Daoy (cell line): ENCODE measurements at regions not wholly inside any gene's neighbourhood (a gene's known extent, or its start where the extent isn't known, plus 50 kb on each side); places are given as distances from the start of the nearest gene placed in this dataset.

ENCODE experiments used
- DNase-seq: peaks from one replicate; pipeline ENCODE4 v3.0.0-alpha.2; 2015; ENCODE audit warnings: low read depth

DNA sequence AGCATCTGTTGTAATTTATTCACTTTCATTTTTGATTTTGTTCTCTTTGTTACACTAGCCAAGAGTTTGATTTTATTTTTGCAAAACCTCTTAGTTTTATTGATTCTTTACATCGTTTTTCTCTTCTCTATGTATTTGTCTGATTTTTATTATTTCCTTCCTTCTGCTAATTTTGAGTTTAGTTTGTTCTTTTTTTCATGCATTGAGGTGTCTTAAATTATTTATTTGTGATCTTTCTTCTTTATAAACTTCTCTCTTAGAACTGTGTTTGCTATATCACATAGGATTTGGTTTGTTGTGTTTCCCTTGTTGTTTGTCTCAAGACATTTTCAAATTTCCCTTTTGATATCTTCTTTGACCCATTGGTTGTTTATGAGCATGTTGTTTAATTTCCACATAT, 51.7 kb upstream of the NFKBIA start:
- no peak for DNase-seq

DNA sequence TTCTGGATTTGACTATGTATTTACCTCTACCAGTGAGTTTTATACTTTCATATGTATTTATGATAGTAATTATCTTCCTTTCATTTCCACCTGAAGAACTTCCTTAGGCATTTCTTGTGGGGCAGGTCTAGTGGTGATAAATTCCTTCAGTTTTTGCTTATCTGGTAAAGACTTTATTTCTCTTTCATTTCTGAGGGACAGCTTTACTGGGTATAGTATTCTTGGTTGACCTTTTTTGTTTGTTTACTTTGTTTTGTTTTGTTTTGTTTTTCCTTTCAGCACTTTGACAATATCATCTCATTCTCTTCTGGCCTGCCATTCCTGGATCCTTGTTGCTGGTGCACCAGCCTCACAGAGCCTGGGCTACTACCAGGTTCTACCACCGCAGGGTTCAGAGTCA, 53.9 kb upstream of the NFKBIA start:
- no peak for DNase-seq

DNA sequence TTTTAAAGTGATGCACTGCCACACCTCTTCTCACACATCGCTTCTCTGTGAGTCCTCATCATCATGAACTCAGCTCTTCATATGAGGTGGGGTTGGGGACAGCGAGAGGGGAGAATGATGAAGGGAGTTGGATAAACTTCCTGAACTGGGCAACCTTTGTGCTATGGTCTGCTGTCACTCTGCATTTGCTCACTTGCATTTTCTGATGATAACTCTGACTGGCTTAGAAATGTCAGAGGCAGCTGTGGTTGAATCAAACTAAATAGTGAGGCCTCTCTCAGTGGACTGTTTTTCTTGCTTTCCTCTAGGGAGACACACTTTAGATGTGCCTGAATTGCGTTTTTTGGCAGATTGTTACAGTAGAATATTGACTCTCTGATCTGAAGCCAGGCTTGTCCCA, 55.2 kb upstream of the NFKBIA start:
- no peak for DNase-seq

DNA sequence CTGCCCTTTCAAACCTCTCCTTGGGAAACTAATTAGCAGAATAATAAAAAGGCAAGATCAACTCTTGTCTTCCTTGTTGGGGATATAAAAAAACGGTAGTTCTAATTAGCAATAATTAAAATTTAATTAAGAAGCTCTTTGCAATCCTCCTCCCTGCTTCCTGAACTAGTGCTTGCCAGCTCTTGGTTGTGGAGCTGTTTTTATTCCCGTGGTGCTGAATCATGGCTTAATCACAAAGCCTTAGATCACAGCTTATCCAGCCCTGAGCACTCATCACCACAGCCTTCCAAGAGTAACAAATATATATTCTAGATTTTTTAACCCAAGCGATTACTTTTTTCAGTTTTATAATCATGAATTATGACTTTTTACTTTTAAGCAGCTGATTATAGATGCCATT, 63.2 kb upstream of the INSM2 start:
- peak; percentile 17 for DNase-seq

DNA sequence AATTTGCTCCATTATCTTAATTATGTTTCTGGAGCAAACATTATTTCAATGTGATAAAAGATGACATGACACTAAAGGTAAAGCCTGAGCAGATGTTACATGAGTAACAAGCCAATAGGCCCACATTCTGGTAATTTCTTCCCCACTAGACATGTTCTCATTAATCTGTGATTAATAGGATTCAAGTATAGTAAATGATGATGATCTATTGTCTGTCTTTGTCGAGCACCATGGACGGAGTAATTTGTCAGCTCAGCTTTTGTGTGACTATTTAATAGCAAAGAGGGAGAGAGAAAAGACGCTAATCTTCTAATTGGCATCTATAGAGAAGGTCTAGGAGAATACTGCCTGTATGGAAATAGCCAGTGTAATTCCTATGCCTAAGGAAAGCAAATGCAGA, 62.2 kb upstream of the INSM2 start:
- no peak for DNase-seq

DNA sequence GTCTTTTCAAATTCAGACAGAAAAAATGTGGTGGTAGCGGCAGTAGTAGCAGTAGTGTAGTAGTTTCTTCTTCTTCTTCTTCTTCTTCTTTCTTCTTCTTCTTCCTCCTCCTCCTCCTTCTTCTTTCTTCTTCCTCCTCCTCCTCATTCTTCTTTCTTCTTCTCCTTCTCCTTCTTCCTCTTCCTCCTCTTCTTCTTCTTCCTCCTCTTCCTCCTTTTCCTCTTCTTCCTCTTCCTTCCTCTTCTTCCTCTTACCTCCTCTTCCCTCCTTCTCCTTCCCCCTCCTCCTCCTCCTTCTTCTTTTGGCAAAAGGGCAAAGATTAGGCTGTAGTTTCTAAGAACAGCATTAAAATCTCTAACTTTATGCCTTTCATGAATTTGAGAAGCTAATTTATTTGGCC, 59.6 kb upstream of the INSM2 start:
- DNase-seq, result no peak

DNA sequence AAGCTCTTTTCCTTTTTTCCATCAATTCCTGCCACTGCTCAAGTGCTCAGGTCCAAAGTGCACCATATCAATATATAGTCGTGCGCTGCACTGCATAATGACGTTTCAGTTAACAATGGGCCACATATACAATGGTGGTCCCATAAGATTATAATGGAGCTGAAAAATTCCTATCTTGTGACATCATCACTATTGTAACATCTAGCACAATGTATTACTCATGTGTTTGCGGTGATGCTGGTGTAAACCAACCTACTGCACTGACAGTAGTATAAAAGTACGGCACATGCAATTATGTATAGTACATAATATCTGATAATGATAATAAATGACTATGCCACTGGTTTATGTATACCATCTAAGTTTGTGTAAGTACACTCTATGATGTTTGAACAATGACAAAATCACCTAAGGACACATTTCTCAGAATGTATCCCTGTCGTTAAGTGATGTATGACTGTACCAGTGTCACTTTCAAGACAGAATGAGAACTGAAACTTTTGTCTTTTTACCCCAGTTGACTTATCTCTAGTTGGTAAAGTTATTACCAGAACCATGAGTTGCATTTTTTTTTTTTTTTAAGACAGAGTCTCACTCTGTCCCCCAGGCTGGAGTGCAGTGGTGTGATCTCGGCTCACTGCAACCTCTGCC, 53.7 kb upstream of the INSM2 start:
- peak; percentile 45 for DNase-seq

DNA sequence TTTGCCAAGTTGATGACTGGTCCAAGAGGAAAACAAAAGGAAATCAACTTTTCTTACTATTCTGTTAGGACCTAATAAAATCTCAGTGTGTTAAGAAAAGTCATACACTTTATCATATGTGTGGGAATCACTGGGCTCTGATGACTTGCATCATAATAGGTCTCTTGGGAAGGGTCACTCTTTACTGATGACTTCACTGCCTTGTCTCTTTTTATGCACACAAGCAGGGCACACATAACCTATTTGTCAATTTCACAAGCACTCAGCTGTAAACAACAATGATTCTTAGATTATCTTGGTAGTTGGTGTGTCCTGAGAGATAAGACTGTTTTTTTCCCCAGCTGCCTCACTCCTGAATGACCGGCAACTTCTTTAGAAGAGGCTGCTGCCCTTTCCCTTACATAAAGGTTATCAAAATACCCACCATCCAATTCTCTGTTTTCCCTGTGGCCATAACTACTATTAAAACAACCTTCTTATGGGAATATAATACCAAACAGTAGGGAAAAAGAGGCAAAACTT, 50.9 kb upstream of the INSM2 start:
- DNase-seq, result no peak
